AG09309 (cell line): ENCODE measurements at regions not wholly inside any gene's neighbourhood (a gene's known extent, or its start where the extent isn't known, plus 50 kb on each side); places are given as distances from the start of the nearest gene placed in this dataset.
A peak's percentile ranks its signal among the peaks of the same experiment; 100 is the strongest.

Experiments used
- DNase-seq: peaks from one replicate; pipeline ENCODE4 v3.0.0-alpha.2; 2010; ENCODE audit warnings: low read depth
- H3K4me3 ChIP-seq: 2 replicates; pipeline ENCODE4 v1.5.1; 2011; ENCODE audit warnings: mild to moderate bottlenecking, low read depth, low read length, moderate library complexity; ENCODE audit not compliant: control insufficient read depth
- TF ChIP-seq, protein P1 (sequence below): IDR thresholded peaks from 2 replicates; pipeline ENCODE4 v1.5.1; 2011; ENCODE audit warnings: mild to moderate bottlenecking, low read depth, low read length, inconsistent platforms; ENCODE audit not compliant: insufficient read depth, control insufficient read depth; ENCODE audit errors: missing control alignments

DNA sequence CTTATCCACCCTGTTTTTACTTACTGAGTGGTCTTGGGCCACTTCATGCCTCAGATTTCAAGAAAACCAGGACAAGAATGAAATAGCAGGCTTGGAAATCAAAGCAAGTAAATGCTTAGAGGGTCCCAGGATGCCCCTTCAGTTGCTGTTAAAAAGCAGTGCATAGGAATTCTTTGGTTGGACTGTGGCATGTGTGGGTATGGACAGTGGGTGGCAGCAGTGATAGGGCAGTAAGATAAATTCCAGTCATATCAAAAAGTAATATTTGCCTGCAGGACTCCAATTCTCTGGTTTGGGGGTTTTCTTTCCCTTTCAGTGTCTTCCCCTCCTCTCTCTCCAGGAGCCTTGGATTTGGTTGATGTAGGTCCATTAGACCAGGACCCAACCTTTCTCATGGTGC is 306.7 kb upstream of the CLINT1 start:
- TF ChIP-seq, protein P1, sequence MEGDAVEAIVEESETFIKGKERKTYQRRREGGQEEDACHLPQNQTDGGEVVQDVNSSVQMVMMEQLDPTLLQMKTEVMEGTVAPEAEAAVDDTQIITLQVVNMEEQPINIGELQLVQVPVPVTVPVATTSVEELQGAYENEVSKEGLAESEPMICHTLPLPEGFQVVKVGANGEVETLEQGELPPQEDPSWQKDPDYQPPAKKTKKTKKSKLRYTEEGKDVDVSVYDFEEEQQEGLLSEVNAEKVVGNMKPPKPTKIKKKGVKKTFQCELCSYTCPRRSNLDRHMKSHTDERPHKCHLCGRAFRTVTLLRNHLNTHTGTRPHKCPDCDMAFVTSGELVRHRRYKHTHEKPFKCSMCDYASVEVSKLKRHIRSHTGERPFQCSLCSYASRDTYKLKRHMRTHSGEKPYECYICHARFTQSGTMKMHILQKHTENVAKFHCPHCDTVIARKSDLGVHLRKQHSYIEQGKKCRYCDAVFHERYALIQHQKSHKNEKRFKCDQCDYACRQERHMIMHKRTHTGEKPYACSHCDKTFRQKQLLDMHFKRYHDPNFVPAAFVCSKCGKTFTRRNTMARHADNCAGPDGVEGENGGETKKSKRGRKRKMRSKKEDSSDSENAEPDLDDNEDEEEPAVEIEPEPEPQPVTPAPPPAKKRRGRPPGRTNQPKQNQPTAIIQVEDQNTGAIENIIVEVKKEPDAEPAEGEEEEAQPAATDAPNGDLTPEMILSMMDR, result peak; percentile 22
- DNase-seq, result no peak
- no peak overlapping the region for H3K4me3 ChIP-seq

DNA sequence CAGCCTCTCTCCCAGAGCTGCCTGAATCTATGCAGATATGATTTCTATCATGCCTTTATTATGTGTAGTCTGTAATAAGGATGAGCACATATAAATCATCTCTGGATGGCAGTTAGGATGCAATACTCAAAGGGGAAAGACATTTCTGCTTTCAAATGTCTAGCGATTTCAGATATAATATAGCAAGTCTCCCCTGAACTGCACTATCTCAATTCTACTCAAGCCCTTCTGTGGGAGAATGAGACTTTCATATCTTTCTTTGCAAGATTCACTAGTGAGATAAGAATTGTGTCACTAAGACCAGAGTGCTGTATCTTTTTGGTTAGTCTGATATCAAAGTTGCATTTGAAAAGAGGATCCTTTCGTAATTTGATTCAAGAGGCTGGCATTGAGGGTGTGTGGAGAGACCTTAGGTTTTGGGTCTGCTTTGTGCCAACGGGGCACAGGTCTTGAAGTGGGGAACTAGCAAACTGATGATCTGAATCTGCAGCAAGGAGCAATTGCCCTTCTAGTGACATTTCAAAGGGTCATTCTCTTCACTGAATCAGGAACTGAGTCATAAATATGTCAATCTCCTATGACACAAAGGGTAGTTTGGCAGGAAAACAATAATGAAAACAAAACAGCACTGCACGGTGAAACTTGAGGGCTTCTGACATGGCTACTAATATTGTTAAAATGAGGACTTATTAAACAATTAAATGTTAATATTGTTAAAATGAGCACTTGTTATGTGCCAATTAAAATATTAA is 305.5 kb upstream of the CLINT1 start:
- TF ChIP-seq, protein P1, result no peak
- no peak for DNase-seq
- no peak overlapping the region for H3K4me3 ChIP-seq

GRCh38 chr5:158163451-158164295 is 304.7 kb upstream of the CLINT1 start:
- no peak overlapping the region for H3K4me3 ChIP-seq
- DNase-seq, result no peak
- TF ChIP-seq, protein P1, result no peak

DNA sequence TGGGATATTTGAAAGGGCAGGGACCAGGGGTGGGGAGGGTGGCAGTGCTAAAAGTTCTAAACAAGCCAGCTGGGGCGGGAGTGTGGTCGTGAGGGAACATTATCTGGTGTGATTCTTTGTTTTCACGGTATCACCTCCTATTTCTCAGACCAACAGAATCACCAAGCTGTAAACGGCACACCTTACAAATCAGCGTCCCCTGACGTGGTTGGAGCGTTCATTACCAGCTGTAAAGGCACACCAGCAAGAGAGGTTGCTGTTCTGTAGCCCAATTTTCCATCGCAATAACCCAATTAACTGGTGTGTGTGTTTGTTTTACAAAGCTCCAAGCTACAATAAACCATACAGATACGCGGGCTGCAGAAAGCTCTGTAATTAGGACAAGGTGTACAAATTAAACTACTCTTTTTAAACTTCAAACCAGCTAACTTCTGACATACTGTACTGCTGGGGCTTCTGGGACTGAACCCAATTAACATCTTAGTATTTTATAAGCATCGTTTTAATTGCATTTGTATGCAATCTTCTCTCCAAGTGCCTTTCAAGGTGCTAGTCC is 303.6 kb upstream of the CLINT1 start:
- H3K4me3 ChIP-seq, result no peak overlapping the region
- TF ChIP-seq, protein P1, result no peak
- DNase-seq, result no peak

DNA sequence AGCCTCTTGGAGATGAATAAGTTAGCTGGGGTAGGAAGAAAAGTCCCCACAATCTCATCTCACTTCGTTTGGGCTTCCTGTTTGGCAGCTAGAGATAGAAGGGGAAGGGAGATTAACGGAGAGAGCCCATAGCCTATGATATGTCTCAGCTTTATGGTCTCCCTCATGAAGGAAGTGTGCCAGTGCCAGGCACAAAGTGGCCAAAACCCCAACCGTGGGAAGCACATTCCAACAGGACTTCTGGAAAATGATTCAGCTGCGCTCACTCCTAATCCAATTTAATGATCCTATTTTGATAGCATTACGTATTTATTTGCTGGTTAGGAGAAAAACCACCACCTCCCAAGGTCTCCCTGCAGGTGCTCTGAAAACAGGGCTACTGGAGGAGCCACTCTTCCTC is 303.1 kb upstream of the CLINT1 start:
- H3K4me3 ChIP-seq, result no peak overlapping the region
- TF ChIP-seq, protein P1, result no peak
- DNase-seq, result no peak

DNA sequence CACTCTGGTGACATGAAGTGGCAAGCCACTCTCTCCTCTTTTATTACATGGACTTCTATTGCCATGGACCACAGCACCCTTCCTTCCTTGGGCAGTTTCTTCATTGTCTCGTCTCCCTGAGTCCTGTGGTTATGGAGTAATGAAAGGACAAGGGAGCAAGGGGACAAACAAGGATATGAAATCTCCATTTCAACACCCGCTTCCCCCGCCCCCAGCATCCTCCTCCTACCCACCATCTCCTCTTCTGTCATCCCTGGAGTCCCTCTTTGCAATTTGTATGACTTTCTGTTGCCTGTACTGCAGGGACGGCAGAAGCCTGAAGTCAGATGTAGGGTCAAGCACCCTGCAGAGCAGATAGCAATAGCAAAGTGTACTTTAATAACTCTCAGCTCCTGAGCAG is 300.7 kb upstream of the CLINT1 start:
- H3K4me3 ChIP-seq, result no peak overlapping the region
- no peak for DNase-seq
- TF ChIP-seq, protein P1, result no peak
